WTC11 (cell line): ENCODE measurements at regions not wholly inside any gene's neighbourhood (a gene's known extent, or its start where the extent isn't known, plus 50 kb on each side); places are given as distances from the start of the nearest gene placed in this dataset.

ENCODE experiments used
- ATAC-seq: fragments of 200-7000 bp; cut with Tn5 transposase; 2 replicates; pipeline ENCODE4 v1.10.0; 2021; ENCODE audit warnings: mild to moderate bottlenecking, moderate library complexity
- CTCF ChIA-PET: fragments of 300-600 bp; sonication (Branson Sonifier 250); formaldehyde crosslinking; loops from one replicate; lab custom pipeline; 2021; ENCODE audit warnings: antibody characterized with exemption; lab: Charles Lee
- POLR2A ChIA-PET: fragments of 350-600 bp; sonication (Branson Sonifier 250); formaldehyde crosslinking; loops from one replicate; lab custom pipeline; 2021; ENCODE audit warnings: antibody characterized with exemption; lab: Charles Lee
- DNase-seq: peaks from one replicate; pipeline ENCODE4 v3.0.0; 2021; ENCODE audit warnings: low spot score
- H3K27ac Mint-ChIP-seq: 2 replicates; pipeline ENCODE4 v1.8.0; 2021; ENCODE audit warnings: mixed read lengths
- H3K27me3 Mint-ChIP-seq: 2 replicates; pipeline ENCODE4 v1.8.0; 2021; ENCODE audit warnings: low read depth, mild to moderate bottlenecking, moderate library complexity, mixed read lengths
- H3K36me3 Mint-ChIP-seq: 2 replicates; pipeline ENCODE4 v1.8.0; 2021; ENCODE audit warnings: mixed read lengths
- H3K4me1 Mint-ChIP-seq: 2 replicates; pipeline ENCODE4 v1.8.0; 2022; ENCODE audit warnings: mixed read lengths
- H3K4me3 Mint-ChIP-seq: 2 replicates; pipeline ENCODE4 v1.8.0; 2021; ENCODE audit warnings: mild to moderate bottlenecking, moderate library complexity, mixed read lengths
- H3K9me3 Mint-ChIP-seq: 2 replicates; pipeline ENCODE4 v1.8.0; 2021; ENCODE audit warnings: mixed read lengths
- ARID4B ChIP-seq: sonication (generic); formaldehyde crosslinking; IDR thresholded peaks from 2 replicates; pipeline ENCODE4 v1.8.0; 2023; ENCODE audit warnings: missing genetic modification reagents, mild to moderate bottlenecking, borderline replicate concordance
- E2F5 ChIP-seq: sonication (generic); formaldehyde crosslinking; IDR thresholded peaks from 2 replicates; pipeline ENCODE4 v1.8.1; 2022; ENCODE audit warnings: mild to moderate bottlenecking, moderate library complexity, missing genetic modification reagents
- ERG ChIP-seq: fragments of 250-450 bp; sonication (Bioruptor Pico); IDR thresholded peaks from 2 replicates; pipeline ENCODE4 v1.8.0; 2021; ENCODE audit warnings: mild to moderate bottlenecking
- FOXJ3 ChIP-seq: sonication (generic); formaldehyde crosslinking; IDR thresholded peaks from 2 replicates; pipeline ENCODE4 v1.9.0; 2021; ENCODE audit warnings: missing genetic modification reagents, mild to moderate bottlenecking, borderline replicate concordance
- FOXK1 ChIP-seq: sonication (generic); formaldehyde crosslinking; IDR thresholded peaks from 2 replicates; pipeline ENCODE4 v1.8.0; 2022; ENCODE audit warnings: mild to moderate bottlenecking, moderate library complexity, missing genetic modification reagents
- FOXP4 ChIP-seq: sonication (generic); formaldehyde crosslinking; IDR thresholded peaks from 2 replicates; pipeline ENCODE4 v1.8.0; 2022; ENCODE audit warnings: mild to moderate bottlenecking, missing genetic modification reagents
- HMGA2 ChIP-seq: fragments of 250-450 bp; sonication (Bioruptor Pico); IDR thresholded peaks from 2 replicates; pipeline ENCODE4 v1.4.0; 2021; ENCODE audit warnings: mild to moderate bottlenecking, moderate library complexity
- IRF1 ChIP-seq: sonication (generic); formaldehyde crosslinking; IDR thresholded peaks from 2 replicates; pipeline ENCODE4 v1.8.0; 2023; ENCODE audit warnings: missing genetic modification reagents
- JAZF1 ChIP-seq: fragments of 250-450 bp; sonication (Bioruptor Pico); IDR thresholded peaks from 2 replicates; pipeline ENCODE4 v1.9.0; 2021; ENCODE audit warnings: moderate library complexity, mild to moderate bottlenecking, inconsistent platforms
- JUN ChIP-seq: sonication (generic); formaldehyde crosslinking; IDR thresholded peaks from 2 replicates; pipeline ENCODE4 v1.8.0; 2023; ENCODE audit warnings: mild to moderate bottlenecking, missing genetic modification reagents
- MAX ChIP-seq: sonication (generic); formaldehyde crosslinking; IDR thresholded peaks from 2 replicates; pipeline ENCODE4 v1.8.0; 2022; ENCODE audit warnings: mild to moderate bottlenecking, missing genetic modification reagents
- MLX ChIP-seq: sonication (generic); formaldehyde crosslinking; IDR thresholded peaks from 2 replicates; pipeline ENCODE4 v1.8.1; 2023; ENCODE audit warnings: mild to moderate bottlenecking, missing genetic modification reagents, moderate library complexity
- MXD4 ChIP-seq: fragments of 250-450 bp; sonication (Bioruptor Pico); IDR thresholded peaks from 2 replicates; pipeline ENCODE4 v1.8.0; 2021; ENCODE audit warnings: mild to moderate bottlenecking, moderate library complexity, borderline replicate concordance
- NFE2L1 ChIP-seq: sonication (generic); formaldehyde crosslinking; IDR thresholded peaks from 2 replicates; pipeline ENCODE4 v1.8.1; 2023; ENCODE audit warnings: missing genetic modification reagents
- STAT6 ChIP-seq: sonication (generic); formaldehyde crosslinking; conservative IDR thresholded peaks from 2 replicates; pipeline ENCODE4 v1.8.1; 2023; ENCODE audit warnings: mild to moderate bottlenecking, low read depth, missing genetic modification reagents, moderate library complexity
- USF1 ChIP-seq: sonication (generic); formaldehyde crosslinking; IDR thresholded peaks from 2 replicates; pipeline ENCODE4 v1.8.0; 2022; ENCODE audit warnings: mild to moderate bottlenecking, missing genetic modification reagents
- ZNF138 ChIP-seq: sonication (generic); formaldehyde crosslinking; conservative IDR thresholded peaks from 2 replicates; pipeline ENCODE4 v1.8.1; 2022; ENCODE audit warnings: mild to moderate bottlenecking, moderate library complexity, missing genetic modification reagents
- ZNF219 ChIP-seq: sonication (generic); formaldehyde crosslinking; IDR thresholded peaks from 2 replicates; pipeline ENCODE4 v1.8.0; 2023; ENCODE audit warnings: missing genetic modification reagents, mild to moderate bottlenecking, borderline replicate concordance
- ZNF512 ChIP-seq: sonication (generic); formaldehyde crosslinking; IDR thresholded peaks from 2 replicates; pipeline ENCODE4 v1.8.1; 2022; ENCODE audit warnings: missing genetic modification reagents, borderline replicate concordance

- TF ChIP-seq MLX (no peak), JAZF1 (CRISPR knock-in tag) (no peak), E2F5 (CRISPR knock-in tag) (no peak), MXD4 (CRISPR knock-in tag) (no peak), JUN (CRISPR knock-in tag) (no peak)
- TF ChIP-seq, all 79 proteins: peak for 0
Observed at GRCh38 chr1:81577004-81577697, 223.6 kb upstream of the ADGRL2 start (continued).

- ATAC-seq (no peak), DNase-seq (no peak)
- H3K27me3 Mint-ChIP-seq = no peaks in the 10 kb centered on the region
- H3K4me1 Mint-ChIP-seq = peaks cover 38% of the 10 kb centered on the region
- CTCF ChIA-PET = interaction anchor here (1.0 to 1.4 kb wide), 2 partner anchors 25 to 269 kb away, joined by 3 to 4 read pairs; no protein-coding TSS in a partner anchor
- no peak overlapping the region for H3K4me3 Mint-ChIP-seq
- TF ChIP-seq MAX (CRISPR knock-in tag) (no peak), ZNF219 (CRISPR knock-in tag) (no peak), IRF1 (CRISPR knock-in tag) (no peak), HMGA2 (no peak), FOXP4 (no peak), ZNF512 (CRISPR knock-in tag) (no peak), FOXK1 (CRISPR knock-in tag) (no peak), FOXJ3 (no peak), ARID4B (CRISPR knock-in tag) (no peak), ZNF138 (CRISPR knock-in tag) (no peak), USF1 (CRISPR knock-in tag) (no peak), ERG (CRISPR knock-in tag) (no peak), NFE2L1 (CRISPR knock-in tag) (no peak), STAT6 (CRISPR knock-in tag) (no peak)
- TF ChIP-seq, all 79 proteins: peak for 0
- 0 out of 2 replicates have a peak overlapping the region, but pooled peaks have one; percentile 15 for H3K27ac Mint-ChIP-seq
- POLR2A ChIA-PET = no interaction called here
- H3K9me3 Mint-ChIP-seq = no peaks in the 10 kb centered on the region
- no peaks in the 10 kb centered on the region for H3K36me3 Mint-ChIP-seq
Observed at GRCh38 chr1:81574408-81574807, 226.3 kb upstream of the ADGRL2 start.
